ENCODE measurements at regions not wholly inside any gene's neighbourhood (a gene's known extent, or its start where the extent isn't known, plus 50 kb on each side); places are given as distances from the start of the nearest gene placed in this dataset.

- no peak for DNase-seq (ENCODE audit: low read depth)
Observed at GRCh38 chr7:32143301-32143700, 73.1 kb upstream of the PDE1C start.

DNA sequence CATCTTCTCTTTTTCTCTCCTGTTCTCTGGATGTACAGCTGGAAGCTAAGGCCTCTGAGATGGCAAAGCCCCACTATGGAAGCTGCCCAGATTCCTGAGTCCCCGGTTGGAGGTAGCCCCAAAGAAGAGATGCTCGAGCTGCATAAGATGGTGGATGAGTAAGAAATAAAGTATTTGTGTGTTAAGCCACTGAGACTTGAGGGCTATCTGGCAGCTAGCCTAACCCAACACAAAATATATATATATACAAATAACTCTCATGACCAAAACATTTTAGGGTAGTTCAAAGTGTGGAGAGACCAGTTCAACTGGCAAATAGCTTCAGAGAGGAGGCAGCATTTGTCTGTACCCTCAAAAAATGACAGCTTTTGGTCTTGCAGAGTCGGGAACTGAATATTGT lies 72.4 kb upstream of the PDE1C start:
- peak; percentile 15 for DNase-seq (ENCODE audit: low read depth)

GRCh38 chr7:32140210-32140939 lies 70.2 kb upstream of the PDE1C start:
- no peak for DNase-seq (ENCODE audit: low read depth)

DNA sequence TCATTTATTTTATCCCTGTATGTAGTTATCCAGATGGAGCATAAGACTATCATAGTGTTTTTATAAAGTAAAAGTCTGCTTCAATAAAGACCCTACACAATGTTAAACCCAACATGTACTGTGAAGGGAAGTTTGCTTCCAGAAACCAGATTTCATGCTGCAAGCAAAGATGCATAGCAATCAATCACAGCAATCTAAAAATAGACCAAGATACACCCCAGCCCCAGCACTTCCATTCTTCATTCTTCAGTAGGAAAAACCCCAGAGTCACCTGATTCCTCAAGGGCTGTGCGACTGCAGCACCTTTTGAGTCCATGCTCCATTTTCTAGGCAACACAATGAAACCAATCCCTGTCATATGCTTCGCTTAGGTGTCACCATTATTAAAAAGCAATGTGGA lies 66.9 kb upstream of the PDE1C start:
- DNase-seq (ENCODE audit: low read depth): no peak

- DNase-seq (ENCODE audit: low read depth): no peak
Observed at GRCh38 chr7:32131091-32131490, 60.9 kb upstream of the PDE1C start.

DNA sequence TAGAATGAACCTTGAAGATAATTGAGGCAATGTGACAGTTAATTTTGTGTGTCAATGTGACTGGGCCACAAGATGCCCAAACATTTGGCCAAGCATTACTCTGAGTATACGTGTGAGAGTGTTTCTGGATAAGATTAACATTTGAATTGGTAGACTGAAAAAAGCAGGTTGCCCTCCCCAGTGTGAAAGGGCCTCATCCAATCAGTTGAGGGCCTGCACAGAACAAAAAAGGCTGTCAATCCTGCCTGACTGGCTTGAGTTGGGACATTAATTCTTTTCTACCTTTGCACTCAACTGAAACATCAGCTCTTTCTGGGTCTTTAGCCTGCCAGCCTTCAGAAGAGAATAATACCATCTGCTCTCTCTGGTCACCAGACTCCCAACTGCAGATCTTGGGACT lies 56.6 kb upstream of the PDE1C start:
- DNase-seq (ENCODE audit: low read depth): no peak
